ENCODE measurements at regions not wholly inside any gene's neighbourhood (a gene's known extent, or its start where the extent isn't known, plus 50 kb on each side); places are given as distances from the start of the nearest gene placed in this dataset.

DNA sequence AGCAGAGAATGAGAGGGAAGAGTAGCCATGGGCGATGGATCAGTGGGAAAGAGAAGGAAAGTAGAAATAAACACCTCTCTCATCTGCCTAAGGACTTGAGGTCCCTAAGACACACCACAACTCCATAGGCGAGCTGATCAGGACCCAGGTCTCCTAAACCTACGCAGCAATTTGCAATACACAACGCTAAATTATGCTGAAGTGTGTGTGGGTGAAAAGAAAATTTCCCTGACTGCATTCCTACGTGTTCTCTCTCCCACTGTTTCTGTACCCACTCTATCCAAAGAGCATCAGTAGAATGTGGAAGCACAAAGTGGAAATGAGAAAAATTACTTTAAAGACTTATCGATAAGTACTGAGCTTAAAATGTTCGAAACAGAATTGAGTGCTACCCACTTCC lies 88.9 kb downstream of the RPS29 start:
- in situ Hi-C loops (cut with MboI; ENCODE audit: low sequenced_read_pairs in 4 of 4) (no loop called here), intact Hi-C loops (cut with DNase I; ENCODE audit: low total_unique reads) (no loop called here)
- H3K27ac ChIP-seq = no peak overlapping the region
- H3K36me3 ChIP-seq = no peaks in the 10 kb centered on the region
- H3K4me3 ChIP-seq = no peak overlapping the region
- ATAC-seq (no peak), DNase-seq (no peak)
- H3K9me3 ChIP-seq = no peaks in the 10 kb centered on the region
- no peaks in the 10 kb centered on the region for H3K4me1 ChIP-seq
- H3K27me3 ChIP-seq = no peaks in the 10 kb centered on the region
- TF ChIP-seq, protein P1, sequence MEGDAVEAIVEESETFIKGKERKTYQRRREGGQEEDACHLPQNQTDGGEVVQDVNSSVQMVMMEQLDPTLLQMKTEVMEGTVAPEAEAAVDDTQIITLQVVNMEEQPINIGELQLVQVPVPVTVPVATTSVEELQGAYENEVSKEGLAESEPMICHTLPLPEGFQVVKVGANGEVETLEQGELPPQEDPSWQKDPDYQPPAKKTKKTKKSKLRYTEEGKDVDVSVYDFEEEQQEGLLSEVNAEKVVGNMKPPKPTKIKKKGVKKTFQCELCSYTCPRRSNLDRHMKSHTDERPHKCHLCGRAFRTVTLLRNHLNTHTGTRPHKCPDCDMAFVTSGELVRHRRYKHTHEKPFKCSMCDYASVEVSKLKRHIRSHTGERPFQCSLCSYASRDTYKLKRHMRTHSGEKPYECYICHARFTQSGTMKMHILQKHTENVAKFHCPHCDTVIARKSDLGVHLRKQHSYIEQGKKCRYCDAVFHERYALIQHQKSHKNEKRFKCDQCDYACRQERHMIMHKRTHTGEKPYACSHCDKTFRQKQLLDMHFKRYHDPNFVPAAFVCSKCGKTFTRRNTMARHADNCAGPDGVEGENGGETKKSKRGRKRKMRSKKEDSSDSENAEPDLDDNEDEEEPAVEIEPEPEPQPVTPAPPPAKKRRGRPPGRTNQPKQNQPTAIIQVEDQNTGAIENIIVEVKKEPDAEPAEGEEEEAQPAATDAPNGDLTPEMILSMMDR (IDR thresholded peaks at IDR 0.05 in 4 of 5, conservative IDR thresholded peaks at IDR 0.05 in 1 of 5) = no peak

DNA sequence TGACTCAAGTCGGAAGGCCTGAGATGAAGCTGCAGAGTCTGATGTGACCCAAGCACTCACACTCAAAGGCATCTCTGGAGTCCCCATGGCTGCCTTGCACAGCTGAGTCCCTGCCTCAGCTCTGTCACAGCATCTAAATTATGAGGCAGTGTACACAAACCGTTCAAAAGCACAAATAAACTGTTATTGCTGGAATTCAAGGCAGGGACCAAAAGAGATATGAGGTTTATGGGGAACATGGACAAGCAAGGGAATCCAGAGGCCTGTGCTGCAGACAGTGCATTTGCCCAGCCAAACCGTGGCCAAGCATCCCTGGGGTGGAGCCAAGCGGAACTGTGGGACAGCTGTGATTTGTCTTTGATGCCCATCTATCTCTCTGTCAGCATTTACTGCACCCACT lies 91.3 kb downstream of the RPS29 start:
- TF ChIP-seq POLR2A (IDR thresholded peaks at IDR 0.05) = no peak
- Histone ChIP-seq H3K27me3 (no peaks in the 10 kb centered on the region), H3K36me3 (no peaks in the 10 kb centered on the region), H3K4me3 (no peak overlapping the region), H3K4me1 (no peaks in the 10 kb centered on the region), H3K9me3 (no peaks in the 10 kb centered on the region), H3K27ac (no peak overlapping the region)
- DNase-seq = no peak
- no peak for ATAC-seq
- in situ Hi-C loops (cut with MboI; ENCODE audit: low sequenced_read_pairs in 4 of 4) = no loop called here
- intact Hi-C loops (cut with DNase I; ENCODE audit: low total_unique reads) = no loop called here

GRCh38 chr14:49493557-49493956 lies 92.6 kb downstream of the RPS29 start:
- no peaks in the 10 kb centered on the region for H3K27me3 ChIP-seq
- TF ChIP-seq, protein P1 (IDR thresholded peaks at IDR 0.05 in 4 of 5, conservative IDR thresholded peaks at IDR 0.05 in 1 of 5) = no peak
- TF ChIP-seq POLR2A (IDR thresholded peaks at IDR 0.05) = no peak
- in situ Hi-C loops (cut with MboI; ENCODE audit: low sequenced_read_pairs in 4 of 4) = no loop called here
- no peaks in the 10 kb centered on the region for H3K4me1 ChIP-seq
- H3K27ac ChIP-seq = no peak overlapping the region
- H3K36me3 ChIP-seq = no peaks in the 10 kb centered on the region
- no peak for DNase-seq
- no peak for ATAC-seq
- H3K4me3 ChIP-seq = no peak overlapping the region
- intact Hi-C loops (cut with DNase I; ENCODE audit: low total_unique reads) = no loop called here
- no peaks in the 10 kb centered on the region for H3K9me3 ChIP-seq

- no peak for DNase-seq
- no peaks in the 10 kb centered on the region for H3K4me1 ChIP-seq
- no peak overlapping the region for H3K27ac ChIP-seq
- intact Hi-C loops (cut with DNase I; ENCODE audit: low total_unique reads) (no loop called here), in situ Hi-C loops (cut with MboI; ENCODE audit: low sequenced_read_pairs in 4 of 4) (no loop called here)
- H3K9me3 ChIP-seq = no peaks in the 10 kb centered on the region
- H3K27me3 ChIP-seq = no peaks in the 10 kb centered on the region
- no peak for TF ChIP-seq POLR2A (IDR thresholded peaks at IDR 0.05)
- TF ChIP-seq, protein P1 (IDR thresholded peaks at IDR 0.05 in 4 of 5, conservative IDR thresholded peaks at IDR 0.05 in 1 of 5) = no peak
- no peak for ATAC-seq
- no peaks in the 10 kb centered on the region for H3K36me3 ChIP-seq
- H3K4me3 ChIP-seq = no peak overlapping the region
Observed at GRCh38 chr14:49492151-49492550, 94.0 kb downstream of the RPS29 start.

- Histone ChIP-seq H3K27ac (no peak overlapping the region), H3K9me3 (no peaks in the 10 kb centered on the region), H3K36me3 (no peaks in the 10 kb centered on the region), H3K4me1 (no peaks in the 10 kb centered on the region), H3K4me3 (no peak overlapping the region), H3K27me3 (no peaks in the 10 kb centered on the region)
- no peak for TF ChIP-seq POLR2A (IDR thresholded peaks at IDR 0.05)
- TF ChIP-seq, protein P1 (IDR thresholded peaks at IDR 0.05 in 4 of 5, conservative IDR thresholded peaks at IDR 0.05 in 1 of 5) = no peak
- ATAC-seq (no peak), DNase-seq (no peak)
- in situ Hi-C loops (cut with MboI; ENCODE audit: low sequenced_read_pairs in 4 of 4) = no loop called here
- intact Hi-C loops (cut with DNase I; ENCODE audit: low total_unique reads) = no loop called here
Observed at GRCh38 chr14:49489341-49489740, 96.8 kb downstream of the RPS29 start.

Data from gastrocnemius medialis (tissue), 4 donors.